Skin epidermis (tissue), 12 donors: ENCODE measurements at regions not wholly inside any gene's neighbourhood (a gene's known extent, or its start where the extent isn't known, plus 50 kb on each side); places are given as distances from the start of the nearest gene placed in this dataset.

Experiments
- H3K27ac ChIP-seq, 21 experiments: fragments of 200-600 bp; sonication (generic) in 11 of 21; one replicate each; pipeline ENCODE4 v1.5.0; 2020; ENCODE audit warnings: mild to moderate bottlenecking in 3 of 21, inconsistent platforms in 2 of 21, moderate library complexity in 2 of 21
- H3K4me3 ChIP-seq, 7 experiments: fragments of 200-600 bp; sonication (generic) in 2 of 7; one replicate each; pipeline ENCODE4 v1.5.0; 2020; ENCODE audit warnings: inconsistent platforms in 2 of 7, mild to moderate bottlenecking in 2 of 7, moderate library complexity in 1 of 7

- H3K27ac ChIP-seq, result no peak overlapping the region
- no peak overlapping the region for H3K4me3 ChIP-seq
These were observed 74.7 kb upstream of the CDH5 start for GRCh38 chr16:66291833-66292232.

- no peak overlapping the region for H3K4me3 ChIP-seq
These were observed 76.1 kb upstream of the CDH5 start for GRCh38 chr16:66290431-66290830.

GRCh38 chr16:66289986-66290385, 76.5 kb upstream of the CDH5 start:
- Histone ChIP-seq H3K27ac (no peak overlapping the region), H3K4me3 (no peak overlapping the region)

More at GRCh38 chr16:66290431-66290830, 76.1 kb upstream of the CDH5 start:
- no peak overlapping the region for H3K27ac ChIP-seq

DNA sequence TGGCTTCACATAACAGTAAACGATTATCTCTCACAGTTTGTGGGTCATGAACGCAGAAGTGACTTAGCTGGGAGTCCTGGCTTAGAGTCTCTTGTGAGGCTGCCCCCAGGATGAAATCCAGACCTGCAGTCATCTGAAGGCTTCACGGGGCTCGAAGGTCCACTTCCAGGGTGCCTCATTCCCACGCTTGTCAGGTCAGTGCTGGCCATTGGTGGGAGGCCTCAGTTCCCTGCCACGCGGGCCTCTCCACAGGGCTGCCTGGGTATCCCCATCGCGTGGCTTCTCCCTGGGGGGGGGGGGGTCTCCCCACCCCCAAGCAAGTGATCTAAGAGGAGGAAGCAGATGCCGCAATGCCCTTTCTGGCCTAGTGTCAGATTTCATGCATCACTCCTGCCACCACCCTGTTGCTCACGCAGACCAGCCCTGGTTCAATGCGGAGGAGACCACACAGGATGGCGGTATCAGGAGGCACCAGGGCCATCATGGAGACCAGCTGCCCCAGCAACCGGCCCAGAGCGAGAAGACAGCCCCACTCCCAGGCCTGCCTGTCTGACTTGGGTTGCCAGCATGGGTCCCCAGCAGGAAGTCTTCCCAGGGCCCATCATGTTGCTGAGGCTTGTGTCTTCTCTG, 77.3 kb upstream of the CDH5 start:
- Histone ChIP-seq H3K4me3 (no peak overlapping the region), H3K27ac (no peak overlapping the region)

DNA sequence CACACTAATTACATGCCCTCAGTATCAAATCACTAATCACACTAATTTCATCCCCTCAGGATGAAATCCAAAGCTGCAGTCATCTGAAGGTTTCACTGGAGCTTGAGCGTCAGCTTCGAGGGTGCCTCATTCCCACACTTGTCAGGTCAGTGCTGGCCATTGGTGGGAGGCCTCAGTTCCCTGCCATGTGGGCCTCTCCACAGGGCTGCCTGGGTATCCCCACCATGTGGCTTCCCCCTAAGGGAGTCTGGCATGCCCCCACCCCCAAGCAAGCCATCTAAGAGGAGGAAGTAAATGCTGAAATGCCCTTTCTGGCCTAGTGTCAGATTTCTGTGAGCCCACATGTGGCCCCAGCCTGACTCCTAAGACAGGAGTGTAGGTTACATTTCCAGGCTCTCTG, 78.6 kb upstream of the CDH5 start:
- H3K4me3 ChIP-seq, result no peak overlapping the region
- H3K27ac ChIP-seq, result no peak overlapping the region

DNA sequence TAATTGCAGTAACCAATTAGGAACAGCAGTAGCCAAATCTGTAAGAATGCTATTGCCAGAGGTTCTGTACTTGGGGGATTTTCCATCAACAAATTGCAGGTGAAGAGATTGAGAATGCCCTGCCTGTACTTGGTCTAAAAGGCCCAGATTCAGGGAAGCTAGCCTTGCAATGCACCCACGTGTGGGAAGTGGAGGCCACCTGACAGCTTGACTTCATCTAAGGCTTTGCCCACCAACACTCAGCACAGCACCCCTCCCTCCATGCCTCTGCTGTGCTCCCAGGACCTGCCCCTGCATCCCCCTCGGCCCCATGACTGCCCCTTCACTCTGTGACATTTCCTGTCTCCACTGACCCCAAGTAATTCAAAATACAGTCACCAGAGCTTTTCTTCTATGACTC, 79.1 kb upstream of the CDH5 start:
- H3K27ac ChIP-seq, result no peak overlapping the region
- no peak overlapping the region for H3K4me3 ChIP-seq

DNA sequence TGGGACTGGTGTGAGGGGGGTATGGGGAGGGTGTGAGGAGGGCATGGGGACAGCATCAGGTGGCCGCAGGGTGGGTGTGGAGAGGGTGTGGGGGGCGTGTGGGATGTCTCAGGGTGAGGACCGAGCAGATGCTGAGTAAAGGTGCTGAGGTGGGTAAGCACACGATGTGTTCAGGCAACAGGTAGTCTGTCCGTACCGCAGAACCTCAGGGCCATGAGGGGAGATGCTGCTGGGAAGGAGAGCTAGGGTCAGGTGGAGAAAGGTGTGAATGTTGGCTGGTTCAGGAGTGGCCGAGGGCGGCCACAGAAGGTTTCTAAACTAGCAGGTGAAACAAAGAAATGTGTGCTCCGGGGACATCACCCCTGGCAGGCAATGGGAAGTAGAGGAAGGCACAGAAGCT, 80.0 kb upstream of the CDH5 start:
- Histone ChIP-seq H3K27ac (no peak overlapping the region), H3K4me3 (no peak overlapping the region)

DNA sequence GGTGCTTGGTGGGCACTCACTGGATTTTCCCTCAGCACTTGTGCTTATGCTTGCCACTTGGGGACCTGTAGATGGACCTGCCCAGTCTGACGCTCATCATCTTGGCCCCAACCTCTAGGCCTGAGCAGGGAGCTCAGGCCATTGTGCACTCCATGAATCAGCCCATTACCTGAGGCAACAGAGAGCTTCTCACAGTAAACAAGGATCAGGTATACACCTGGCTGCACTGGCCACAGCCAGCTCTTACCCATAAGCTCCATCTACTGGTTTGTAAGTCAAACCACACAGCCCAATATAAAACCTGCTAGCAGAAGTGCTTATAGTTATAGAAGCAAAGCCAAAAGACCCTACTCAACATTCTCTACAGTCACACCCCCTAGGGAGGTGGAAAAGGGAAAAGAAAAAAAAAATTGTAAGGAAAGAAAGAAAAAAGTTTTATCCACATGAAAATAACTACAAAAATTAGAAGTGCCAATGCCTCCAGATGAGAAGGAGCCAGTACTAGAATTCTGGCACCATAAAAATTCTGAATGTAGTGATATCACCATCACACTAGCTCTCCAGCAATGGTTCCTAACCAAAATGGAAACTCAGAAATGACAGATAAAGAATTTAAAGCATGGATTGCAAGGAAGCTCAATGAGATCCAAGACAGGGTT, 87.8 kb upstream of the CDH5 start:
- Histone ChIP-seq H3K27ac (peak overlapping the region in 17 of 21 experiments; percentile 12 to 84 (median 62)), H3K4me3 (no peak overlapping the region)

DNA sequence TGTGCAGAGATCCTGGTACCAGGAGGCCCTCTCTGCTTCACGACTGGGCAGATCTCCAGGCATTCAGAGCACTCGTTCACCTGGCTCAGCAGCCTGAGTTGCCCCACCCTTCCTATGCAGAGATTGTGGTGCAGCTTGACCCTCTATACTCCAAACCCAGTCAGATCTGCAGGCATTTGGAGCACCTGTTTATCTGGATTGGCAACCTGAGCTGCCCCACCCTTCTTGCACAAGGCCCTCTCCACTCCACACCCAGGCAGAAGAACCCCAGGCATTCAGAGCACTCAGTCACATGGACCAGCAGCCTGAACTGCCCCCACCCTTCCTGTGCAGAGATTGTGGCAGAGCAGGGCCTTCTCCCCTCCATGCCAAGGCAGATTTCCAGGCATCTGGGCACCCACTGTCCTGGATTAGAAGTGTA, 88.4 kb upstream of the CDH5 start:
- Histone ChIP-seq H3K4me3 (no peak overlapping the region), H3K27ac (peak overlapping the region in 17 of 21 experiments; percentile 12 to 84 (median 65))

DNA sequence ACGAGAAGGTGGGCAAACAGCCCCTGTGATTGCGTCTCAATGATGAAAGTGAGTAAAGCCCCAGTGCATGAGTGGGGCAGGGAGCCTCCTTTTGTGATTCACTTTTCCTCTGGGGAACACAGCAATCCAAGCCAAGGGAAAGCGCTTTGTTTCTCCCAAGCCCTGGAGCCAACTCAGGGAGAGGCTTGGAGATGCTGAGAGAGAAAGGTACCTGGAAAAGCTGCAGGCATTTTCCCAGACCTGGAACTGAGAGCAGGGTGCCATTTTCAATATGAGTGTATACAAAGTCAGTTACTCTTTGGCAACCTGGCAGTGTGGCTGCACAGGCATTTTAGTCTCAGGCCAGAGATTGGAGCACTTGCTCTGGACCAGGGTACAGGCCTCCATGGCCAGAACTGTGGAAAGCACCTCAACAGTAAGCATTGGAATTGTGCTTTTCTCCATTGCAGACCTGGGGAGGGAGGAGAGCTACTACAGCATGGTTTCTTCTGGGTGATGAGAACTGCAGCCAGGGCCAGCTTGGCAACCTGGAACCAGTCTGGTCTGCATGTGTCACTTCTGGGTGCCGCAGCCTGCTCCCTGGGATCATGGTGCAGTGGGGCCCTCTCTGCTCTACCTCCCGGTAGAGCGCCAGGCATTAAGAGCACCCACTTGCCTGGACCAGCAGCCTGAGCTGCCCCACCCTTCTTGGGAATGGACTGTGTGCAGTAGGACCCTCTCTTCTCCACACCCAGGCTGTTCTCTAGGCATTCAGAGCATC, 89.0 kb upstream of the CDH5 start:
- H3K27ac ChIP-seq, result peak overlapping the region in 16 of 21 experiments; percentile 0 to 80 (median 55)
- H3K4me3 ChIP-seq, result no peak overlapping the region

DNA sequence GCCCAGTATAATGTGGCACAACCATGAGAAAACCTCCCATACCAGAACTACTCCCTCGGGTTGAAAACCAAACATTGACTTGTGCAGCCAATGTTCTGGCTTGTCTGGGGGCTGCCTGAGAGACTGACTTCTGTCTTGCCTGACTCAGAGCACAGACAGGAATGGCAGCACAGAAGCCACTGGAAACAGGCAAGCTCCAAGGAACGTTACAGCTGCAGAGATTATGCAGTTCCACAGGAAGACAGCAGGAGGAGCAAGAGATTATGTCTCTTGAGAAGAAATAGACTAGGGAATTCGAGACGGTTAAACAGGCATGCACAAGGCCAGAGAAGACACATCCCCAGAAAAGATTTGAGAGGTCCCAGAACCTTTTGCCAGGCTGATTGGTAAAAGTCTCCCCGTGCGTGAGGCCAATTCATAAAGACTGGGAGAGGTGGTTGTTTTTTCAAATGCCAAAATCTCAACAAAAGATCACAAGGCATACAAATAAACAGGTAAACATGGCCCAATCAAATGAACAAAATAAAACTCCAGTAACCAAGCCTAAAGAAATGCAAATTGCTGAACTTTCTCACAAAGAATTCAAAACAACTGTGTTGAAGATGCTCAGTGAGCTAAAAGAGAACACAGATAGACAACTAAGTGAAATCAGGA, 90.6 kb upstream of the CDH5 start:
- Histone ChIP-seq H3K4me3 (no peak overlapping the region), H3K27ac (peak overlapping the region in 9 of 21 experiments; percentile 4 to 80 (median 62))

DNA sequence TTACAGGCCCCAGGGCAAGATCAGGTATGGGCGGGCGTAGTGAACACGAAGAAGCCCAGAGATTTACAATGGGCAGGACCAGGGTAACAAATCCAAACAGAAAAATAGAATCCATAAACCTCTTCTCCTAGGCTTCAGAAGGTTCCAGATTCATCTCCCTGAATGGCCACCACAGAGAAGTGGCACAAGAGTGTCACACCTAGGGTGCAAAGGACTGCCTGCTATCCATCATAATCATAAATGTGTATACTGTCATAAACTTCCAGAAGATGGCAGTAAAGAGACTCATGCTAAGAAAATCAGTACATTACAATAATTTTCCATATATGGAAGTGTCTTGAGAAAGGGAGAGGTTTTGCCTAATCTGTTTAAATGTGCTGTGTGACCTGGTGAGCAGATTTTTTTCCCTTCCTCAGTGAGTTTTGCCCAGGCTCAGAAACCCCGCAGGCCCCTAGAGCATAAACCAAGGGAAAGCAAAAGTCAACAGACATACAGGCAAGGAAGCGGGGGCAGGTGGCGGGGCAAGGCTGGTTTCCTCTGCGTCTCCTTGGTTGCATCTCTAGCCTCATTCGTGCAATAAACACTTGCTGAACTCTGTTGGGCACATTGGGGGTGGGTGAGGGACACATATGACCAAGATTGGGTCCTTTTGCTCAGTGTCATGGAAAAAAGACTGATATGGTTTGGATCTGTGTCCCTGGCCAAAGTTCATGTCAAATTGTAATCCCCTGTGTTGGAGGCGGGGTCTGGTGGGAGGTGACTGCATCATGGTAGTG, 92.0 kb upstream of the CDH5 start:
- no peak overlapping the region for H3K4me3 ChIP-seq

GRCh38 chr16:66273644-66274334, 92.7 kb upstream of the CDH5 start:
- Histone ChIP-seq H3K27ac (peak overlapping the region in 1 of 21 experiments; percentile 14), H3K4me3 (no peak overlapping the region)

More for the DNA sequence above, 92.0 kb upstream of the CDH5 start:
- H3K27ac ChIP-seq, result peak overlapping the region in 5 of 21 experiments; percentile 18 to 57 (median 43)

- H3K27ac ChIP-seq, result peak overlapping the region in 1 of 21 experiments; percentile 3
- no peak overlapping the region for H3K4me3 ChIP-seq
These were observed 93.4 kb upstream of the CDH5 start for GRCh38 chr16:66273053-66273452.

DNA sequence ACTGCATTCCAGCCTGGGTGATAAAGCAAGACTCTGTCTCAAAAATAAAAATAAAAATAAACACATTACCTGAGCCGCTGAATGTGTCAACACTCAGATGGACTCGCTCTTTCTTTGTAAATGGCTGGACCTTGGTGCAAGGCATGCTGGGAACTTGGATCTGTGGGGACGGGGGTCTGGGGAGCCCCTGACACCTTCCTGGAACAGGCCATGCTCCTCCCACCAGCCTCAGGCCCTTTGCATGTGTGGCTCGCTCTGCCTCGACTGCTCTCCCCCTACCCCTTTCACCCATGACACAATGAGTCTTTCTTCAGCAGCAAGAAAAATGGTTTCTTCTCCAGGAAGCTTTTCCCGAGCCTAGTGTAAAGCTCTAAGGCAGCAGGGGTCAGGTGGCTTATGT, 94.0 kb upstream of the CDH5 start:
- peak overlapping the region in 1 of 21 experiments; percentile 3 for H3K27ac ChIP-seq
- H3K4me3 ChIP-seq, result no peak overlapping the region

- H3K27ac ChIP-seq, result peak overlapping the region in 11 of 21 experiments; percentile 3 to 82 (median 56)
- H3K4me3 ChIP-seq, result no peak overlapping the region
These were observed 95.1 kb upstream of the CDH5 start for GRCh38 chr16:66271074-66272060.

GRCh38 chr16:66270333-66270927, 96.1 kb upstream of the CDH5 start:
- Histone ChIP-seq H3K27ac (peak overlapping the region in 17 of 21 experiments; percentile 1 to 82 (median 56)), H3K4me3 (peak overlapping the region in 3 of 7 experiments; percentile 5 to 12 (median 12))
